ENCODE measurements at regions not wholly inside any gene's neighbourhood (a gene's known extent, or its start where the extent isn't known, plus 50 kb on each side); places are given as distances from the start of the nearest gene placed in this dataset.
"Not testable (repeated sequence)": the region's sequence is repeated elsewhere in the genome, so short reads cannot be mapped to it uniquely, and the experiment has no call there.

DNA sequence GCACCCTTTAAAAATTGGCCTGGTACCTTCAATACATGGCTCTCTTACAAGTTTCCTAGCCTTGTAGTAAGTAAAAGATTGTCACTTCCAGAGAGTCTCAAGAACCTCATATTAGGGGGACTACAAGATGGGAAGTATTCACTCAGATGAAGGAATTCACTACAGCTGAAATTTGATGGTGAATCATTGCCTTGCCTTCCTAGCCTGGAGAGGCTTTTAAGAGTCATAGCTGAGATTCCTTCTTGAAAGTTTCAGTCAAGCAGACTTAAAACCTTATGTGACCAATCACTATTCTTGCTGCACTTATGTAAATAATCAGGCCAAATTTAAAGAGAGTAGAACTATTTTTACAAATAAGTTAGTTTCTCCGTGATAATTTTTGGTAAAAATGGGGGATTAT, 451.6 kb downstream of the TRHDE start:
- no peak for DNase-seq (ENCODE audit: low read depth)

DNA sequence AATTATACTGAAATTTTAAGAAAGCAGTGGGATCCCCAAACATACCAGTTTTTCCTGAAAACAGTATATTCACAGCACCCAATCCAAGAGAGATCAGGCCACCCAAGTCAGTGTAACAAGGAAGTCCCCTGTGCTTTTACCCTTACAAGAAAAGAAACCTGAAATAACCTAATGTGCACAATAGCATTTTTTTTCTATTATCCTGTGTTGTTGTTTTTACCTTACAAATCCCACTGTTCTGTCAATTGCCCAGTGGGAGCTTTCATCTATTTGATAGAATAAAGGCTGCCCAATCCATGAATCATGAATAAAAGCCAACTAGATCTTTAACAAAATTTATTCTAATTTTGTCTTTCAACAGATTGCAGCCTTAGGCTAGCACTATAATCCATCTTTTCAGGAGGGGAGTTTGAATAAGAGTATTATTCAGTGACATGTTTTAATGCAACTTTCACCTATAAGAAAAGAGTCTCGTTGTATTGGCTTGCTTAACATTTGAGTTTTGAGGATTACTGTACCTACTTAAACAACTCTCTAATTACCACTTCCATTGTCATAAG, 457.4 kb downstream of the TRHDE start:
- DNase-seq (ENCODE audit: low read depth): no peak

DNA sequence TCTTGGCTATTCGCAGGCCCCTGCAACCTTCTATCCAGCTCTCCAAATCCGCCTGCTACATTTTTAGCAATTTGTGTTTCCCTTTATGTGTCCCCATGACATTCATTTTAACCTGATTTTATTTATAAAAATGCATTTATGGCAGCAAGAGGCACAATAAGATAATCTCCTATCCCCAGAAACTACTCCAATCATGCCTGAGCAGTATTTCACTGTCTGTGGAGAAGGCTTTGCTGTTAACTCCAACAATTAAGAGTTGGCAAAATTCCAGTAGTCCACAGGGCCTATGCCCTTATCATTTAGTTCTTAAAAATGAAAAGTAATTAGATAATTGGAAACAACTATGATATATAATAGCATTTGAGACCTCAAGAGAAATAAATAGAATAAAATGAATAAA, 462.4 kb downstream of the TRHDE start:
- DNase-seq (ENCODE audit: low read depth): no peak

DNA sequence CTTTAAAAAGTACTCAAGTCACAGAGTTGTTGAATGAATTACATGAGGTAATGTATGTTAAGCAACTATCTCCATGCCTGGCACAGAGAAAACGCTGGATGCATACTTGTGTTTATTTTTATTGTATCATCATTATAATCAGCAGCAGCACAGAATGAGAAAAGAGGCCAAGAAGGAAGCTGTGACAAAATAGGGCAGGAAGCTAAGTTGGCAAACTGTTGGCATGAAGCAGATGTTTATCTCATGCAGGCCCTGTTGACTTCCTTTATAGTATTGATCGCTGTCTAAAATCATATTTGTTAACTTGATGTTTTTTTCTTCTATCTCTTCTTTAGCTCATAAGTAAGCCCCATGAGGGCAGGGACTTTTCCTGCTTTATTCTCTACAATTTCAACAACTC, 466.6 kb downstream of the TRHDE start:
- DNase-seq (ENCODE audit: low read depth): no peak

DNA sequence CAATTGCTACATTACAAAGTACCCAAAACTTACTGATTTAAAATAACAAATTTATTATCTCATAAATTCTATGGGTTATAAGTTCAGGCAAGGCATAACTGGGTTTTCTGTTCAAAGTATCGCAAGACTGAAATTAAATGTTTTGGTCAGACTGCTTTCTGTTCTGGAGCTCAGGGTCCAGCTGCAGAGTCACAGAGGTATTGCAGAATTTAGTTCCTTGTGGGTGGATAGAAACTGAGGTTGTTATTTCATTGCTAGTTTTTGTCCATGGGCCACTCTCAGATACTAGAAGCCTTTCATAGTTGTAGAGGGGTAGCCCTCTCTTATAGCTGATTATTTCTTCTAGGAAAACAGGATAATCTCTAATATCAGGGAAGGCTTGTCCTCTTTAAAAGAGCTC, 467.9 kb downstream of the TRHDE start:
- DNase-seq (ENCODE audit: low read depth): no peak

DNA sequence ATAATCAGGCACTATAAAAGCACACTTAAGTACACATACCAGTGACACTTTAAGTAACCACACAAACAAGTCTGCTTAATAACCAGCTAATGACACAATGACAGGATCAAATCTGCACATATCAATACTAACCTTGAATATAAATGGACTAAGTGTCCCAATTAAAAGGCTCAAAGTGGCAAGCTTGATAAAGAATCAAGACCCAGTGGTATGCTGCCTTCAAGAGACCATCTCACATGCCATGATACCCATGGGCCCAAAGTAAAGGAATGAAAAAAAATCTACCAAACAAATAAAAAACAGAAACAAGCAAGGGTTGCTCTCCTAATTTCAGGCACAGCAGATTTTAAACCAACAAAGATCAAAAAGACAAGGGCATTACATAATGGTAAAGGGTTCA, 470.4 kb downstream of the TRHDE start:
- DNase-seq (ENCODE audit: low read depth): no peak

DNA sequence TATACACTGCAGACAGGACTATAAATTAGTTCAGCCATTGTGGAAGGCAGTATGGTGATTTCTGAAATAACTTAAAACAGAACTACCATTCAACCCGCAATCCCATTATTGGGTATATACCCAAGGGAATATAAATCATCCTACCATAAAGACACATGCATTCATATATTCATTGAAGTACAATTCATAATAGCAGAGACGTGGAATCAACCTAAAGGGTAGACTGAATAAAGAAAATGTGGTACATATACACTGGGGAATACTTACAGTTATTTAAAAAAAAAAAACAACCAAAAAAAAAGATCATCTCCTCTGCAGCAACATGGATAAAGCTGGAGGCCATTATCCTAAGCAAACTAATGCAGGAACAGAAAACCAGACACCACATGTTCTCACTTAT, 473.9 kb downstream of the TRHDE start:
- DNase-seq (ENCODE audit: low read depth): no peak

DNA sequence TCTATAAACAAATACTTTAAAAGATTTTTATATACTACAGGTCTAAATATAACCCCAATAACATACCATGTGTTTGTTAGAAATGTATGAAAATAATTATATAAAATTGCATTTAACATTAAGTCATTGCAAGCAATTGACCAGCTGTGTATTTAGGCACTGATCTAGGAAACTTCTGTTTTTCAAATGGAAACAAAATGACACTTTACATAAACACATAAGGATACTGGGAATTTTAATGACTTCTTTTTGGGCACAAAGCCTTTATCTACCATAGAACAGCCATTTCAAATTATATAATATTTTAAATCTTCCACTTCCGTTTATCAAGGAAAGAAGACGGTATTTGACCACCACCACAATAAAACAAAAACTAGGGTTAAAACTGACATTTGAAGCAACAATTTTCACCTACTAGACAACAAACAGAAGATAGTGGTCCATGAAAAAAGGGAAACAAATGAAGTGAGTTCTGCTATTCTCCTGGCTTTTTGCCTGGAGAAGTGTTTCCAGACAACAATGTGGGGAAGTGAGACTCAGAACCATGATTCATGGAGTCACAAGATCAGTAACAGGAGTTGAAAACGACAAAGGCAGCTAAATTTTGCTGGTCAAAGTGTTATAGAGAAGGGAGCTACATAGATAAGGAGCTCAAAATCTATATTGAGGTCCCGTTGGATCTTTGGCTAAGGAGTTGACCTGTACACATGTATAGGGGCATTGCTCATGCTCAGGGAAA, 475.1 kb downstream of the TRHDE start:
- DNase-seq (ENCODE audit: low read depth): no peak

DNA sequence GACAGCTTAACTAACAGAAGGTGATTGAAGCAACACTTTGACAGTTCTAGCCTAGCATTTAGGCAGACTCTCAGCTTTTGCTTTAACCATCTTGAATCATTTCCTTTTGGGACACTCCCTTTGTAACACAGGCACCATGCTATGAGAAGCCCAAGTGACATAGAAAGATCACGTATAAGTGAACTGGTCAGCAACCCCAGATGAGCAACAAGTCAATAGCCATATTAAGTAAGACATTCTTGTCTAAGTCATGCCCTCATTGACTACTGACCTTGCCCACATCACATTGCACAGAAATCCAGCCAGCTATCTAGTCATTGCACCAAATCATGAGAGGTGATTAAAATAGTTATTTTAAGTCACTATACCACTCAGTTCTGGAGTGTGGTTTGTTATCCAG, 476.8 kb downstream of the TRHDE start:
- no peak for DNase-seq (ENCODE audit: low read depth)

GRCh38 chr12:72753571-72753970, 481.4 kb downstream of the TRHDE start:
- DNase-seq (ENCODE audit: low read depth): no peak

GRCh38 chr12:72754026-72754425, 481.9 kb downstream of the TRHDE start:
- not testable (repeated sequence) for DNase-seq (ENCODE audit: low read depth)

DNA sequence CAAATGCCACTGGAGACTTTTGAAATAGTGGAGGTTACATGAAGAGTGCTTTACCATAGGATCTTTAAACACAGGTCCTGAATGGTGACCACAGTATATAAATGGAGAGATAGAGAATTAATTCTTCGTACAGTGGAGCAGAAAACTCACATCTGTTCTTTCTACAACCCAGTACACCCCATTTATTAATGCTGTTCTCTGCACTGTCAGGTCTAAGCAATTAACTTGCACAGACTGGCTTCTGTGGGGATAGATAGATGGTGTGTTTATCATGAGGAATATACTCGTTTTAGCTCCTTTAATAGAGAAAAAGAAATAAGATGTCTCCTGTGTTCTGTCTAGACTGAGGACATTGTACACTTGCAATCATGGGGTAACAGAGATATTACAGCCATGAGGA, 494.3 kb downstream of the TRHDE start:
- no peak for DNase-seq (ENCODE audit: low read depth)

DNA sequence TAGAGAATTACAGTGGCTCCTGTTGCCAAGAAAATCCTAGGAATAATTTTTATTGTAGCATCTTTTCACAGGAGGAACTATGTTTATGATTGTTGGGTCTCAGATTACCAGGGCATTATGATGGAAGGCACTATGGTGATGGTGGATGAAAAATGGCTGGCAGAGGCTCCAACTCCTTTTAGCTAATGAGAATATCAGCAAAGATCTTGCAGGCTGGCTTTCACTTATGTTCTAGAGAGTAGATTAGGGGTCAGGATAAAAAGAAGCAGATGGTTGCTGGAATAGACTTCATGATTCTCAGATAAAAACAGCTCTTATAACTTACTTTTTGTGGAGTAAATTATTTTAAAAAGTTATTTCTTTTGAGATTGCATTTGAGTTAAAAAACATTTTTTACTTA, 501.9 kb downstream of the TRHDE start:
- DNase-seq (ENCODE audit: low read depth): no peak

DNA sequence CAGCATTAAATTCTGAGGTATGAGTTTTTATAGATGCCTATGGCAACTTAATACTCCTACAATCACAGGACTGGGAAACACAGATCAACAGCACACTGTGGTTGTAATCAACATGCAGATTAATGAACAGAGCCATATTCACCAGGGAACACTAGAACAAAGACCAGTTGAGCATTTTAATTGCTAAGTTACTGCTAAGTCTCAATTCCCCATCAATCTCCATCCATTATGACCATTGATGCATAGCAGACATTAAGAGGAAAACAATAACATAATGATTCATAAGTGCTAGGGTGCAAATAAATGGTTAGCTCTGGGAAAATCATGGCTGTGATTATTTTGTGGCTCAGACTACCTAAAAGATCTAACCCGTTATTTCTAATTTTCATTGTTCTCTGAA, 505.6 kb downstream of the TRHDE start:
- no peak for DNase-seq (ENCODE audit: low read depth)

GRCh38 chr12:72790273-72790672, 518.1 kb downstream of the TRHDE start:
- peak; percentile 13 for DNase-seq (ENCODE audit: low read depth)

- no peak for DNase-seq (ENCODE audit: low read depth)
Measured at GRCh38 chr12:72792889-72793288, 520.7 kb downstream of the TRHDE start.

DNA sequence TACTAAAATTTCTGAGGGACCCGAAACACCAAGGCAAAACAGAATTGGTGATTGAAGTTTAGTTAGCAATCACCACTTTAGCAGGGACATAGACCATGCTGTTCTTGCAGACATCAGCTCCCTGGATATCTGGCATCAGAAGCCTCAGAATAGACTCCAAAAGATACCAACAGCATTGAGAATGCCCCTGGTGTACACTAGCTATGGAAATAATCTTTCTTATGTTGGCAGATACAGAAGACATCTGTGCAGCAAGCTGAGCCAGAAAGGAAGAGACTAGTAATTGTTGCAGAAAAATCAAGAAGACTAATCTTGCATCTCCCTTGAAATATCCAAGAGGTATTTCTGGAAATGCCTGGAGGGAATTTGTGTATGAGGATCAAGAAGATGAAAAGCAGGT, 521.6 kb downstream of the TRHDE start:
- DNase-seq (ENCODE audit: low read depth): no peak

DNA sequence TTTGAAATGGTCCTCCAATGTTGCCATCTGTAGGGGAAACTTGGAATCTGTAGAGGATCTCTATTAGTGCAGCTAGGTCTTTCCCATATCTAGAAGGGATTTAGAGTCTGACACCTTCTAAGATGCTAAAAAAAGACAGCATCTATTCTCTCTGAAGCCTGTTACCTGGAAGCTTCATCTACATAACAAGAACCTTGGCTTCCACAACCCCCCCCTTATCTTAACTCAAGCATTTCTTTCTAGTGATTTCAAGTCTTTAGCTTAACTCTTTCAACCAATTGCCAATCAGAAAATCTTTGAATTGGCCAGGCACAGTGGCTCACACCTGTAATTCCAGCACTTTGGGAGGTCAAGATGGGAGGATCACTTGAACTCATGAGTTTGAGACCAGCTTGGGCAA, 543.3 kb downstream of the TRHDE start:
- DNase-seq (ENCODE audit: low read depth): no peak

- DNase-seq (ENCODE audit: low read depth): no peak
Measured at GRCh38 chr12:72828662-72829324, 556.6 kb downstream of the TRHDE start.

DNA sequence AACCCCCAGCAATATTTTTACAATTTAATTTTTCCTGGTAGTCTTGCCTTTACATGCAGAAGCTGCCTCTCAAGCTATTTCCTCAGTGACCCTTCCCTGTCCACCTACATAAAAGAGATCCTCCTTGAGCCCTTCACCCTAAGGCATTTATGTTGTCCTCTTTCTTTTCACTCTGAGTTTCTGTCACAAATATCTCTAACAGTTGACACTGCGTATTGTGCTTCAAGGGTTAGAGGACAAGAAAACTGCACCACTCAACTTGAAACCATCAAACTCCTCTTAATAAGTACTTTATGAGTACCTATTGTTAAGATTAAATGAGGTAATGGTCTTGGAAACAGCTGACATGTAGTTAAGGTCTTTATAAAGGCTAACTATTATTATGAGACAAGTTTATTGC, 557.7 kb downstream of the TRHDE start:
- DNase-seq (ENCODE audit: low read depth): no peak

GRCh38 chr12:72832024-72832423, 559.9 kb downstream of the TRHDE start:
- DNase-seq (ENCODE audit: low read depth): no peak

GRCh38 chr12:72836194-72836593, 564.0 kb downstream of the TRHDE start:
- no peak for DNase-seq (ENCODE audit: low read depth)

DNA sequence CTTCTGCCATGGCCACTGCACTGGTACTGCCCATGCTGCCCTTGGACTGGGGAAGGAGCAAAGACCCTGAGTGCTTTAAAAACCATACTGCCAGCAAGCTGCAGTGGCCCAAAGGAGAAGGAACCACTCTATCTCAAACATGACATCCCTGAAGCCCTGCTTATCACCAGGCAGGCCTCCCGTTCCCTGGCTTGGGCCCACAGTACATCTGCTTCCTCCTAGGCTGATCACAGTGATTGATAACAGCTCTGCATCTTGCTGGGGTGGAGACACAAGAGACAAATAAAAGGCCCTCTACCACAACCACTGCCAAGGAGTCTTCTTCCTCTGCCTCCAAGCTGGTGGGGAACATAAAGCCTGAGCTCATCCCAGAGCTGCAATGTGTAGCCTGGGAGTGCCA, 567.5 kb downstream of the TRHDE start:
- DNase-seq (ENCODE audit: low read depth): no peak

DNA sequence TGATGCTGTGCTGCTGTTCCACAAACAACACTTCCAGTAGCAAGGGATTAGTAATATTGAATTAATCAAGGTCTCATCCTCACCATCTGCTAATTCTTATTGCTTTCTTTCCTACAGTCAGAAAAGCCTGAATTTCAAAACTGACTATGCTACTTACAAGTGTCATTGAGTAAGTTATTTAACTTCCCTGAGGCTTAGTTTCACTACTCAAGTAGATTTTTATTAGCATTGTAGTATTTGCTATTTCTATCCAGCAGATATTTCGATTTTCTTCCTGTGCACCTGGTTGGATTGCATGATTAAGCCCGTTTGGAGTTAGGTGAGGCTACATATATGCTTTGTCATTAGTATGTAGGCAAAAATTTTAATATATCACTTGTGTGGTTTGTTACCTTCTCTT, 591.5 kb downstream of the TRHDE start:
- DNase-seq (ENCODE audit: low read depth): no peak
